ENCODE measurements at regions not wholly inside any gene's neighbourhood (a gene's known extent, or its start where the extent isn't known, plus 50 kb on each side); places are given as distances from the start of the nearest gene placed in this dataset.

DNA sequence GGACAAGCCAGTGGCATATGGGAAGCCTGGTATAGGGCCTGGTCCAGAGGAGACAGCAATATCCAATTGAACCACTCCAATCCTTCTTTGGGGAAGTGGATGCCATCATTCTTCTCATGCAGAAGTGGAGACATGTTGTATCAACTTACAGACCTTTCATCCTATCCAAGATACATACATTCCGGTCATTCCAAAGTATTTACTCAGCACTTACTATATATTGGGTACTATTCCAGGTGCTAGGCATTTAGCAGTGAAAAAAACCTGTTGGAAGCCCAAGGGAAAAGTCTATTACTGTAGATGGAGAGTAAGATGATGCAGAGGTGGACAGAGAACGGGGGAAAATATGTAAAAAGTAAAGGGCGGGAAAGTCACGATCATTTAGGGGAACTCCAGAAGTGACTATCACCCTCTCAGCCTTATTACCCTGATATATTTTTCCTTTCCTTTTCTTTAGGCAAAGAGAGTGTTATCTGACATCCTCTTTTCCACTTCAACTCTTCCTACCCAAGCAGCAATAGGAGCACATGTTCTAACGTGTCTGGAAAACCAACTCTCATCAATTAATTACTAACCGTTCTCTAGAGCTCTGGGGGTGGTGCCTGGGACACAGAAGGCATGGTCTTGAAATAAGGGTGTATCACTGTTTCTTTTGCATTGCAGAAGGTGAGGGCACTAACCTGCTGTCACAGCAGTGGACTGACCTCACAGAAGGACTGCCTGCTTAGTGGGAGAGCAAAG lies 210.1 kb upstream of the MAF start:
- H3K4me3 ChIP-seq (ENCODE audit: low read depth, low read length) = no peak overlapping the region

GRCh38 chr16:79809376-79809775 lies 208.8 kb upstream of the MAF start:
- H3K4me3 ChIP-seq (ENCODE audit: low read depth, low read length) = no peak overlapping the region

GRCh38 chr16:79808731-79809130 lies 208.2 kb upstream of the MAF start:
- H3K4me3 ChIP-seq (ENCODE audit: low read depth, low read length) = no peak overlapping the region

DNA sequence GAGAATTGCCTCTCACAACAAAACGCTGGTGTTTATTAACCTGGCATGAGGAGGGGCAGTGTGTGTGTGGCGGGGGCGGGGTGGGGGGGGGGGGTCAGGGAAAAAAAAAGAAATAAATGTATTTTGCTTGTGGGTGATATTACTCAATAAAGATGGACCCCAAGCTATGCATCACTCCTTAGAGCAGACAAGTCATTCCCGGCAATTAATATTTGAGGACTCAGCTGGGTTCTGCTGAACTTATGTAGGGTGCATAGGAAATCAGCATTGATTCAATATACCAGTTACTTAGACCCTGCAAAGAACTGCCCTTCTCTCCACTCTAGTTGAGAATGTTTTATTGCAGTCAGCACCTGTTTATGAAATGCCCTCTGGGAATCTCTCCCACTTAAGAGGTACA lies 206.2 kb upstream of the MAF start:
- no peak overlapping the region for H3K4me3 ChIP-seq (ENCODE audit: low read depth, low read length)

- H3K4me3 ChIP-seq (ENCODE audit: low read depth, low read length) = no peak overlapping the region
Observed at GRCh38 chr16:79805621-79806020, 205.1 kb upstream of the MAF start.

- no peak overlapping the region for H3K4me3 ChIP-seq (ENCODE audit: low read depth, low read length)
Observed at GRCh38 chr16:79801646-79802045, 201.1 kb upstream of the MAF start.

DNA sequence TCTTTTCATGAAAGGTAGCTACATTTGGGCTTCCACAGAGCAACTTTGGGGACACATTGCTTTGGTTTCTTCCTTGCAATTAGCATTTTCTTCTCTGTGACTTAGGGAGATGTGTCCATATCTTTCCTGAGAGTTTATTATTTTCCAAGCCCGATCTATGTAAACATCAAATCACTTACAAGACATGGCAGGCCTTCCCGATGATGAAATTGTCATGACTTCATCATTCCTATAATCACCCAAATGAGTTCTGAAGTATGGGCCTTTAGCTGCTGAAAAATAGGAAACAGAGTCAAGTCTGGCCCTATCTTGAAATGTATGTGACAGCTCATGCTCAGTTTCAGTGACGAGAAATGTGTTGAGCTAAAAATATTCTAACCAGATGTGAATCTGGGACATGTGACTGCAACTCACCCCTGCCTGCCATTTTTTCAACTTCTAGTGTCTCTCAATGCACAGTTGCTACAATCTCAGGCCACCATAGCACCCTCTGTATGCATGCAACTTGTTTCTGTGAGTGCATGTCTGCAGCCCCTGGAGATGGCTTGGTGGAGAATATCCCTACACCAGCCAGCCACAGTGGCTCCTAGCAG lies 199.6 kb upstream of the MAF start:
- H3K4me3 ChIP-seq (ENCODE audit: low read depth, low read length) = no peak overlapping the region

- no peak overlapping the region for H3K4me3 ChIP-seq (ENCODE audit: low read depth, low read length)
Observed at GRCh38 chr16:79798416-79799053, 198.0 kb upstream of the MAF start.

GRCh38 chr16:79797486-79797885 lies 196.9 kb upstream of the MAF start:
- H3K4me3 ChIP-seq (ENCODE audit: low read depth, low read length) = no peak overlapping the region

- H3K4me3 ChIP-seq (ENCODE audit: low read depth, low read length) = no peak overlapping the region
Observed at GRCh38 chr16:79795556-79795955, 195.0 kb upstream of the MAF start.

DNA sequence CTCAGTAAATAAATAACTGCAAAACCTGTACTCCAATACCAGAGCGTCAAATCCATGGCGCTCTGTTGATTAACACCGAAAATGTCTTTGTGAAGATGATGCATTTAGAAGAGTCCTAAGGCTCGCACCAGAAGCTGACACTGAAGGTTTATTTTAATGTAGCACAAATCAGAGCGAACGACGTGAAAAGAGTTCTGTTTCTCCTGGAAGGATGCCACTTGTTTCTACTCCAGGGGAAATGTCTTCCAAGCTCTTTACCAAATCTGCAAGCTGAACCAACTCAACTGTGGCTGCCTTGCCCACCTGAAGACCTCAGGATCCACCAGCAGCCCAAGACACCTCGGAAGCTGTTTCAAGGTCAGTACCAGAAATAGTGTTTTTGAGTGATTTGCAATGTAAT lies 194.4 kb upstream of the MAF start:
- H3K4me3 ChIP-seq (ENCODE audit: low read depth, low read length) = no peak overlapping the region

GRCh38 chr16:79792664-79793351 lies 192.3 kb upstream of the MAF start:
- H3K4me3 ChIP-seq (ENCODE audit: low read depth, low read length) = no peak overlapping the region

- H3K4me3 ChIP-seq (ENCODE audit: low read depth, low read length) = no peak overlapping the region
Observed at GRCh38 chr16:79792076-79792475, 191.5 kb upstream of the MAF start.

GRCh38 chr16:79790854-79791253 lies 190.3 kb upstream of the MAF start:
- no peak overlapping the region for H3K4me3 ChIP-seq (ENCODE audit: low read depth, low read length)

DNA sequence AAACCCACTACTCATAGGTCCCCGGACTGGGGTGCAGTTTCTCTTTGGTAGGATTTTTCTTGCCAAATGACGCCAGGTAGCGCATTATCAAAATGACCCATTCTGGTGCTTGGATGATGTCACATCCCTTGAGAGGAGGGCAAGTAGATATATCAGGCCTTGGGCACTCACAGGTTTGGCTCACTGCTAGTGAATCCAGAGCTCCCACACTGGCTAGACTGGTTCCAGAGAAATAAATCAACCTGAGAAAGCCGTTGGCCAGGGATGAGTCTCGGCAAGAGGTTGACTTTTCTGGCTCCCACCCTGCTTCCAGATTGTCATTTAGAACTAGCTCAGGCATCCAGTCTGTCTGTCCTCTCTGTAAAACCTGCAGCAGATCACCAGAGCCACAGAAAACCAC lies 188.4 kb upstream of the MAF start:
- no peak overlapping the region for H3K4me3 ChIP-seq (ENCODE audit: low read depth, low read length)

DNA sequence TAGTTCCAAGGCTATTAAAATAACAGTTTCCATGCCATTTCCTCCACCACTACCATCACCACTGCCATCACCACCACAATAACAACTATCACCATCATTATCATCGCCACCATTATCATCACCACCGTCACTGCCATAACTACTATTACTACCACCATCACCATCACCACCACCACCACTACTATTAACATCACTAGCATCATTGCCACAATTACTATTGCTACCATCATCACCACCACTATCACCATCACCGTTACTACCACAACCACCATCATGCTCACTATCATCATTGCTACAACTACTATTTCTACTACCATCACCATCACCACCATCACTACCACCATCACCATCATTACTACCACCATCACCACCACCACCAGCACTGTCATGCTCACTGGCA lies 185.9 kb upstream of the MAF start:
- H3K4me3 ChIP-seq (ENCODE audit: low read depth, low read length) = no peak overlapping the region

DNA sequence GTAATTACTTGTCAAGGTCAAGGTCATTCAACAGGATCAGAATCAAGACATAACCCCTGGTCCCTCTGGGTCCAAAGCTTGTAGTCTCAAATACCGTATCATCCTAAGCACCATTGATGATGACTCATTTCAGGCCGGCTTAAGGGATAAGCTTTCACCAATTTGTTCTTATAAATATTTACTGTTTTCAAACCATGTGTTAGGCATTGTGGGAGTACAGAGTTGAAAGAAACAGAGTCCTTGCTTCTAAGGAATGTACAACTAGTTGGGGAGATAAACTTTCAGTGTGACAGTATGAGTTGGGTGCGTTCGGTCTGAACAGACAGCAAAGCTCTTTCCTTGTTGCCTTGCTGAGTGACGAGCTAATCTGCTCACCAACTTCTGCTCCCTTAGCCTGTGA lies 183.5 kb upstream of the MAF start:
- H3K4me3 ChIP-seq (ENCODE audit: low read depth, low read length) = no peak overlapping the region

GRCh38 chr16:79777679-79778078 lies 177.1 kb upstream of the MAF start:
- no peak overlapping the region for H3K4me3 ChIP-seq (ENCODE audit: low read depth, low read length)

DNA sequence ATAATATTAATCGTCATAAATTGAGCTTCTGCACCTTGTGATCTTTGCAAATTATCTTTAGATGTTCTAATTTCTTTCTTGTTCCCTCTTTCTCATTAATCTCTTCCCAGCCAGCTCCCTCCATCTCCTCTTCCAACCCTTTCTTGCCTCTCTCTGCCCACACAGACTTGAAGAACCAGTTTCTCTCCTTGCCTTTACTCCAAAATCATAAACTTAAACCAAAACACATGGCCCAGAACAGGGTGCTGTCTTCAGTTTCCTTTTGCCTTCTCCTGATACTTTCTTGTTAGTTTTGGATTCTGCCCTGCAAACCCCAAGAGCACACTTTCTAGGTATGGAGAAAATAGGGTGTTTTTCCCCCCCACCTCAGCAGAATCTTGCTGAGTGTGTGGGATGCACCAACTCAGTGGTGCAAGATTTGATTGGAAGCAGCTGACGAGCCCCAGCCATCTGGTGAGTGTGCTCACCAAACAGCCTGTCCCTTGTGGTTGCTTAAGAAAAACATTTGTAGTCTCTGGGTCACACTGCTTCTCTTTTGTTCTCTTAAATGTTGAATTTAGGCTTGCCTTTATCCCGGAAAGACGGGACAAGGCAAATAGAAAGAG lies 175.8 kb upstream of the MAF start:
- H3K4me3 ChIP-seq (ENCODE audit: low read depth, low read length) = no peak overlapping the region

GRCh38 chr16:79772784-79773183 lies 172.2 kb upstream of the MAF start:
- no peak overlapping the region for H3K4me3 ChIP-seq (ENCODE audit: low read depth, low read length)

DNA sequence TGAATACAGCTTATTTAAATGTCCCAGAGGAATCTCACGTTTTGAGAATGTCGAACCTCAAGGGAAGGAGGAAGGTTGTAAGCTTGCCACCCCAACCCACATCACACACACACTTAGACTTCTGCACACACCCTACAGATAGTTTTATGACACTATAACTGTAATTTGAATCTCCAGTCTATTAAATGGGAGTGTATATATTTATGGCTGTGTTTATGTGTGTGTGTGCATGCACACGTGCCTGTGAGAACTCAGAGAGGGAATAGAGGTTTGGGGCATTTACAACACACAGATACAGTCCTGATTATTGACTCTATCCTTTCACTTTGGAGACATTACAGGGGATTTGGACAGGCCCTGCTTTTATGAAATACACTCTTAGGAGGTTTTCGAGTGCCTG lies 171.5 kb upstream of the MAF start:
- no peak overlapping the region for H3K4me3 ChIP-seq (ENCODE audit: low read depth, low read length)
